GM18520 (cell line): ENCODE measurements at regions not wholly inside any gene's neighbourhood (a gene's known extent, or its start where the extent isn't known, plus 50 kb on each side); places are given as distances from the start of the nearest gene placed in this dataset.

ENCODE experiments used
- ATAC-seq: cut with Tn5 transposase; IDR thresholded peaks from one replicate; pipeline ENCODE4 v1.9.1; 2021; ENCODE audit not compliant: unreplicated experiment

DNA sequence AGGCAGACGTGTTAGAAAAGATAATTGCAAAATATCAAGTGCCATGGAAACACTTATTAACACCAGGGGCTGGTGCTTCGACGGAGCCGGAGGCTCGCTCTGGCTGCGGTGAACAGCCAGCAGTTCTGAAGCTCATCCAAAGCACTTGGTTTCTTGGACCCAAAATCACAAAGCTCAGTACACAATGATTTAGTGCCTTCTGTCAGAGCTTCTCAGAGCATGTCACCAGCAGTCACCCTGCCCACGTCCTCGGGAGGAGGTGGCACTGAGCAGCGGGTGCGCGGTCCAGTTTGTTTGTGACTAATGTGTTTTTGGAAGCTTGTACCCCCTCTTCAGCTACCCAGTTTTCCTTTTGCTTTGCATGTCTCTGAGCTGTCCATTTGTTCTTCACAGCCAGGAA, 58.7 kb upstream of the KIRREL3 start:
- ATAC-seq: no peak

DNA sequence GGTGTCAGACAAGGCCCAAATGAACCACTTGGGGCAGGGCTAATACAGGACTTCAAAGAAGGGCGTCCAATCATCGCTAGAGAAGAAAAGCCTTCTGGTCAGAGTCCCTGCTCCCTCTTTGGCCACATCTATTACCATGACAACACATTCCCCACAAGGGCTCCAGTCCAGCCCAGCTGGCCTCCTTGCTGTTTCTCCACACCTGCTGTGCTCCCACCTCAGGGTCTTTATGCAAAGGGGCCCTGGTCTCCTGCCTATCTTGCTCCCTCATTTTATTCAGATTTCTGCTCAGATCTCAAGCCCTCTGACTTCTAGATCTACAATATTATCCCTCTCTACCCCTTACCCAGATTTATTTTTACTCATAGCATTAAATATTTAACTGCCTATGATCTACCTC, 58.0 kb upstream of the KIRREL3 start:
- no peak for ATAC-seq

DNA sequence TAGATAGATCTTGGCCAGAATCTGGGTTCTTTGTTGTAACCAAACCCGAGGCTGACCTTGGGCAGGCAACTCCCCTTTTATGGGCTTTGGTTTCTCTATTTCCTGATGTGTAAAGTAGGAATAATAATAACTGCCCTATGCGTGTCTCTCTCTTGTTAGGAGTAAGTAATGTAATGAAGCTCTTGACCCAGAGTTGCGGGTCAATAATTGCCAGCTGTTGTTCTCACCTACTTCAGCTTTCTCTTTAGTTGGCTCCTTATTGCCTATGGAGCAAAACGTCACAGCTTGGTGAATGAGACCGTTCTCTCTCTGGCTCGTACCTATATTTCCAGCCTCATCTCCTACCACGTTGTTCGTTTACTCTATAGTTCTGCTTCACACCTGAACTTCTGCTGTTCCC, 56.6 kb upstream of the KIRREL3 start:
- ATAC-seq: no peak

DNA sequence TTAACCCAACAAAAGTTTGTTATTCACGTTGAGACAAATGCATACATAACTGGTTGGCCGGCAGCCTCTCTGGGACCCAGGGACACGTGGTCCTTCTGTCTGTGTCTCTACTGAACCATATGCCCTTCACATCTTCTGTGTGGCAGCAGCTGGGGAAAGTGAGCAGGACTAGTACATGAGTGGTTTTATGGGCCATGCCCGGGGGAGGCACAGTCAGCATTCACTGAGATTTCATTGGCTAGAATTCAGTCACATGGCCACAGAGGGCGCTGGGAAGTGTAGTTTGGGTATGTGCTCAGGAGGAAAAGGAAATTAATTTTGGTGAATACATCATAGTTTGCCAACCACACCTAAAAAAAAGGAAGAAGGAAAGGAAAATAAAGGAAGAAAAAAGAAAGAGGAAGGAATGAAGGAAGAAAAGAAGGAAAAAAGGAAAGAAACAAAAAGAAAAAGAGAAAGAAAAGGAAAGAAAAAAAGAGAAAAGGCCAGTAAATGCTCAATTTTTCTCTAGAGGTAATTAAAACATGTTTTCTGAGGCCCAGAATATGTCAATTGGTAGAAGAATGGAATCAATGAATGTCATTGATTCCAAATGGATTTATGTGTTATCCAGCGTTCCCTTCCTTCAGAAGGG, 55.9 kb upstream of the KIRREL3 start:
- ATAC-seq: no peak

DNA sequence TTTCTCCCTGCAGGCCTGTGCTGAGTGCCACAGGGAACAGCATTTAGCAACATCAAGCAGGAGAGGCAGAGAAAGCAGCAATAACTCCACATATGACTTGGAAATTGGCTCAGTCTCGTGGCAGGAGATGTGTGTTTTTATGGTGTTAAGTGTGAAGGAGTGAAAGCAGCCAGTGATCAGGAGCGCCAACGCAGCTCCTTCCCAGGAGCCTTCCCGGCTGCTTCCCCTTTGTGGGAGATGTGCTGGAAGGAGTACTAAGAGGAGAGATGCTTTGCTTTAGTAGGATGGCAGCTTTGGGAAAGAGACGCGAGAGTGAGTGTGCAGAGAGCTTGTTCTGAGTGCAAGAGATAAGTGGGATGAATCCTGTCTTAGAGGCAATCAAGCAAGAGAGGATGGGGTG, 54.7 kb upstream of the KIRREL3 start:
- no peak for ATAC-seq

DNA sequence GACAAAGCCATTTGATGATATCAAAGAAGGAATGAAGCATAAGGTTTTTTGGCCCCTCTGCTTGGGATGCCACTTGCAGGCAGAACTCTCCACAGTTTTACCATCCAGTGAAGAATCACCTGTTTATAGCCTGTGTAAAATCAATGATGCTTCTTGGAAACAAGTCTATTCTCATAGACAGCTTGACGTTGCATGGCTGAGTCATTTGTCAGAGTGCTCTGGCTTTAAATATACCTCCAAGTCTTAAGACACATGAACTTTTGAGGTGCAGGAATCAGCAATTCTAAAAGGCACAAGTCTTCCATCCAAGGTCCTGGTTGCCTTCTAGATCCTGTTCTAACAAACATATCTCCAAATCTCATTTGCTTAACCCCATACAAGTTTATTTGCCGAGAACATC, 53.6 kb upstream of the KIRREL3 start:
- ATAC-seq: no peak

DNA sequence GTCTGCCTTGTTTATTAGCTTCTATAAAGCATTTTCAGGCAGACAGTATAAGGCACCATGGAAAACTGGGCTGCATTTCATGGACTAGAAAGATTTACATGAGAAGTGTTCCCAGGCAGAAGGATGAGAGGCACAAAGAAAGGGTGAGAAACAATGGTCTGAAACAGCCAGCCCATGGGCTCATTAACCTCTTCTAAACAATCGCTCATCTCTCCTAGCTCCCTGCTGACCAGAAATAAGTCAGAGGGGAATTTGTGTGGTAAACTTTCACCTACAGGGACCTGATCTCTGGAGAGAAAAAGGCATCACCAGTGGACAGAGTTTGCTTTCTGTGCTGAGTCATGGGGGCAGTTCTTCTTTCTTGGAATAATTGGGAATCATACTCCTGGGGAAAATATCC, 51.8 kb upstream of the KIRREL3 start:
- ATAC-seq: no peak
